Ascending aorta (tissue), 2 donors: ENCODE measurements at regions not wholly inside any gene's neighbourhood (a gene's known extent, or its start where the extent isn't known, plus 50 kb on each side); places are given as distances from the start of the nearest gene placed in this dataset.

Source experiments
- DNase-seq, 2 donors: peaks; one replicate each; pipeline ENCODE4 v3.0.0-alpha.2; 2019; ENCODE audit warnings: low spot score in 2 of 2
- H3K27ac ChIP-seq, 2 donors: fragments of 200-600 bp; sonication (generic); one replicate each; pipeline ENCODE4 v1.5.1; 2016 to 2017; ENCODE audit warnings: mild to moderate bottlenecking in 1 of 2
- H3K27me3 ChIP-seq: fragments of 200-600 bp; sonication (generic); one replicate; pipeline ENCODE4 v1.5.1; 2017
- H3K36me3 ChIP-seq, 2 donors: fragments of 200-600 bp; sonication (generic); one replicate each; pipeline ENCODE4 v1.5.1; 2016
- H3K4me1 ChIP-seq, 2 donors: fragments of 200-600 bp; sonication (generic); one replicate each; pipeline ENCODE4 v1.5.1; 2016 to 2017; ENCODE audit warnings: mild to moderate bottlenecking in 1 of 2
- H3K4me3 ChIP-seq, 2 donors: fragments of 200-600 bp; sonication (generic); one replicate each; pipeline ENCODE4 v1.5.1; 2016 to 2017; ENCODE audit warnings: mild to moderate bottlenecking in 1 of 2
- H3K9me3 ChIP-seq, 2 donors: fragments of 200-600 bp; sonication (generic); one replicate each; pipeline ENCODE4 v1.5.1; 2016
- intact Hi-C: fragments of 100-400 bp; cut with DNase I; formaldehyde crosslinking; loops from one replicate; pipeline ENCODE4 v1.15.1; 2023
- TF ChIP-seq, protein P1 (sequence below), 3 experiments: fragments of 200-600 bp in 2 of 3; fragments of 450-650 bp in 1 of 3; sonication (generic) in 2 of 3; IDR thresholded peaks; one replicate each; pipeline ENCODE4 v1.5.1; 2016 to 2019; ENCODE audit warnings: antibody characterized with exemption in 3 of 3, mild to moderate bottlenecking in 1 of 3, moderate library complexity in 1 of 3

DNA sequence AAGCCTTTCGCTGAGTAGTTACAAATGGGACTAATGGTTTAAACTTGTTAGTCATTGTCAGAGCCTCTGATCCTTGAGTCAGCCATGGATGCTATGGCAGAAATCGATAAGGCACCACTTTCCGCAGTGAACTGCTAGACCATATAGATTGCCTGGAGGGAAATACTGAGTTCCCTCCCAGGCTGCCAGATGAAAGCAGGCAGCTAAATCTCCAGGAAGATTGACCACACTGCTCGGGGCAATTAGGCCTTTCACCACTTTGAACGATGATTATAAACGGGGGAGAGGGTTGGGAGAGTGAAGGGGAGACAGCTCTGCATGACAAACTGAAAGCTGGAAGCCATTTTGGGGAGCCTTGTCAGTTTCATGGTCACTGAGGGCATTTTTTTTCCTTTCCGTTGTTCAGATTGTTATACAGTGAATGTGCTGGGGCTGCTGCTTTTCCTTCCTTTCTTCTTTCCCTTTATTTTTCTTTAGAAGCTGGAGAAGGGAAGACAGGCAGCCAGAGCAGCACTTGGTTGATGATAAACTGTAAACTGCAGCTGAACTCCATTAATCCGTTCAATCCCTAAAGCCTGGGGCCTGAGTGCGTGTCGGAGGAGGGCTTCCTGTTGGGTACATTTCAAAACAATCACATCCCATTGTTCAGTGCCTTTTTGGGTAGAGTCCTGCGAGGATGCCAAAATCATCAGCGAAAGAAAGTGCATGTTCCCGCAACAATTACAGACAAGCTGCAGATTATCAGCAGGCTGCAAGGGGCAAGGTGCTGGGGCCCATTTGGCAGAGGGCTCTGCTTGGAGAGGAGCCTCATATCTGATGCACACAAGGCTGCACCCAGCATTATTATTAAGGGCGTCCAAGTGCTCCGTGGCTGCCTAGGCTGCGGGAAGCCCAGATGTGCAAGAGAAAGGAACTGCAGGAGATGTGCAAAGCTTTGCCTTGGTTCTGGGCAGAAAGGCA is 308.4 kb downstream of the PSAT1 start:
- H3K27ac ChIP-seq: no peak overlapping the region
- intact Hi-C loops: no loop called here
- DNase-seq: no peak
- no peaks in the 10 kb centered on the region for H3K9me3 ChIP-seq
- H3K27me3 ChIP-seq: no peaks in the 10 kb centered on the region
- H3K4me3 ChIP-seq: no peak overlapping the region
- H3K4me1 ChIP-seq: no peaks in the 10 kb centered on the region
- TF ChIP-seq, protein P1, sequence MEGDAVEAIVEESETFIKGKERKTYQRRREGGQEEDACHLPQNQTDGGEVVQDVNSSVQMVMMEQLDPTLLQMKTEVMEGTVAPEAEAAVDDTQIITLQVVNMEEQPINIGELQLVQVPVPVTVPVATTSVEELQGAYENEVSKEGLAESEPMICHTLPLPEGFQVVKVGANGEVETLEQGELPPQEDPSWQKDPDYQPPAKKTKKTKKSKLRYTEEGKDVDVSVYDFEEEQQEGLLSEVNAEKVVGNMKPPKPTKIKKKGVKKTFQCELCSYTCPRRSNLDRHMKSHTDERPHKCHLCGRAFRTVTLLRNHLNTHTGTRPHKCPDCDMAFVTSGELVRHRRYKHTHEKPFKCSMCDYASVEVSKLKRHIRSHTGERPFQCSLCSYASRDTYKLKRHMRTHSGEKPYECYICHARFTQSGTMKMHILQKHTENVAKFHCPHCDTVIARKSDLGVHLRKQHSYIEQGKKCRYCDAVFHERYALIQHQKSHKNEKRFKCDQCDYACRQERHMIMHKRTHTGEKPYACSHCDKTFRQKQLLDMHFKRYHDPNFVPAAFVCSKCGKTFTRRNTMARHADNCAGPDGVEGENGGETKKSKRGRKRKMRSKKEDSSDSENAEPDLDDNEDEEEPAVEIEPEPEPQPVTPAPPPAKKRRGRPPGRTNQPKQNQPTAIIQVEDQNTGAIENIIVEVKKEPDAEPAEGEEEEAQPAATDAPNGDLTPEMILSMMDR (IDR thresholded peaks at IDR 0.05): no peak
- no peaks in the 10 kb centered on the region for H3K36me3 ChIP-seq

DNA sequence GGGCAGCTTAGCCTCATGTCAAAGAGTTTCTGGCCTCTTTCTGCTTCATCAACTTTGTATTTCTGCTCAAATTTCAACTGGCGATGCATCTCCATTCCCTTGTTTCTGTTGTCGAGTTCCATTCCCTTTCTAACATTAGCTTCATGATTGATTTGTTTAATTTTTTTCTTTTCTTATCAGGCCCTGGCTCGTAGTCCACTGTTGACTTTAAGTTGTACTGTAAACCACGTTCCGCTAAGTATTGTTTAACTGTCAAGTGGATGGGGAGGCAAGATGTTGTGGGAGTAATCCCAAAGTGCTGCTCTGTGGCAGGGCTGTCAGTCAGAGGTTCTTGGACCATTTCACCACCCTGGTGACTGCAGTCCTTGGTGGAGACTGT is 309.1 kb downstream of the PSAT1 start:
- no peaks in the 10 kb centered on the region for H3K4me1 ChIP-seq
- no peaks in the 10 kb centered on the region for H3K27me3 ChIP-seq
- no peak overlapping the region for H3K27ac ChIP-seq
- no peaks in the 10 kb centered on the region for H3K36me3 ChIP-seq
- intact Hi-C loops: no loop called here
- no peak overlapping the region for H3K4me3 ChIP-seq
- no peak for DNase-seq
- TF ChIP-seq, protein P1 (IDR thresholded peaks at IDR 0.05): no peak
- H3K9me3 ChIP-seq: no peaks in the 10 kb centered on the region

DNA sequence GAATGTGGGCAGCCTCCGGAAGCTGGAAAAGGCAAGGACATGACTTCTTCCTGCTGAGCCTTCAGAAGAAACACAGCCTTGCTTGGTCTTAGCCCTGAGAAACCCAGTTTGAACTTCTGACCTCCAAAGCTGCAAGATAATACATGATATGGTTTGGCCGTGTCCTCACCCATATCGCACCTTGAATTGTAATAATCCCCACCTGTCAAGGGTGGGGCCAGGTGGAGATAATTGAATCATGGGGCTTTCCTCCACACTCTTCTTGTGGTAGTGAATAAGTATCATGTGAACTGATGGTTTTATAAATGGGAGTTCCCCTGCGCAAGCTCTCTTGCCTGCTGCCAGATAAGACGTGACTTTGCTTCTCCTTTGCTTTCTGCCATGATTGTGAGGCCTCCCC is 310.9 kb downstream of the PSAT1 start:
- H3K36me3 ChIP-seq: no peaks in the 10 kb centered on the region

DNA sequence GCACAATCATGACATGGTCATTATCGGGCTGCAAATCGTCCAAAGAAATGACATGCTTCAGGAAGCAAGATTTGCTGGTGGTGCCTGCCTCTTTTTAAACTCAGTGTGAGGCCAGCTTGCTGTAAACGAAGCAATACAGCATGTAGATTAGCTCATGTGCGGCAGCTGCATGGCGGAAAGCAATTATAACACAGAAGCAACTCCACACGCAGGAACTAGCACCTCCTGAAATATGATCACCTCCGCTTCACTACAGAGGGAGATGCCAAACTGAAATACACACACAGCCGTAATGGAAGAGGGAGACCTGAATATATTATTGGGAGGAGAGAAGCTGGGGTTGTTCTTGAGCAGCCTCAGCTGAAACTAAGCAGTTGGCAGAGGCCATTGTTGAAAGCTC is 312.5 kb downstream of the PSAT1 start:
- H3K4me1 ChIP-seq: no peaks in the 10 kb centered on the region
- H3K27ac ChIP-seq: no peak overlapping the region
- intact Hi-C loops: no loop called here
- H3K9me3 ChIP-seq: no peaks in the 10 kb centered on the region
- TF ChIP-seq, protein P1 (IDR thresholded peaks at IDR 0.05): no peak
- no peaks in the 10 kb centered on the region for H3K36me3 ChIP-seq
- no peak for DNase-seq
- no peak overlapping the region for H3K4me3 ChIP-seq
- H3K27me3 ChIP-seq: no peaks in the 10 kb centered on the region

More for the DNA sequence above, 310.9 kb downstream of the PSAT1 start:
- no peaks in the 10 kb centered on the region for H3K27me3 ChIP-seq
- H3K4me3 ChIP-seq: no peak overlapping the region
- DNase-seq: no peak
- H3K9me3 ChIP-seq: no peaks in the 10 kb centered on the region
- no peaks in the 10 kb centered on the region for H3K4me1 ChIP-seq
- TF ChIP-seq, protein P1 (IDR thresholded peaks at IDR 0.05): no peak
- intact Hi-C loops: no loop called here
- no peak overlapping the region for H3K27ac ChIP-seq

DNA sequence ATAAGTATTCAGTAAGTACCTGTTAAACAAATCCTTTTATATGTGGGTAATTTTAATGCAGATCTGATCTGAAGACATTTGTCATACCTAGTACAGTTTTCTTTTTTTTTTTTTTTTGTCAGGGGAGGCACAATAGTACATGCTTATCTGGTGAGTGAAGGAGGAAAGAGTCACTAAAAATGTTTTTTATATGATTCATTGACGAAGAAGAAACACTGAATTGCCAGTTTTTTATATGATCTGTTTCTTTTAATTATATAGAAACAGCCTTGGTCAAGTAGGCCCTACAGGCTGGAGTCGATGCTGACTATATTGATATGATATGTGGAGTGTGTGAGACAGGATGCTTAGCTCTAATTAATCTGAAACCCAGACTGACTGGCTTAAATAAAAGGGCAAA is 315.2 kb downstream of the PSAT1 start:
- TF ChIP-seq, protein P1 (IDR thresholded peaks at IDR 0.05): no peak
- intact Hi-C loops: no loop called here
- DNase-seq: no peak
- H3K4me1 ChIP-seq: no peaks in the 10 kb centered on the region
- H3K9me3 ChIP-seq: no peaks in the 10 kb centered on the region
- no peaks in the 10 kb centered on the region for H3K36me3 ChIP-seq
- no peaks in the 10 kb centered on the region for H3K27me3 ChIP-seq
- no peak overlapping the region for H3K4me3 ChIP-seq
- no peak overlapping the region for H3K27ac ChIP-seq
